Activated CD8-positive, alpha-beta T cell treated with anti-CD3 and anti-CD28 coated beads, Interleukin-2, amount 10 ng/mL, durations not matched to agents 7 days and 5 days (primary cell): ENCODE measurements at regions not wholly inside any gene's neighbourhood (a gene's known extent, or its start where the extent isn't known, plus 50 kb on each side); places are given as distances from the start of the nearest gene placed in this dataset.

ENCODE experiments used
- ATAC-seq: fragments of 150-1000 bp; cut with Tn5 transposase; one replicate; pipeline ENCODE4 v1.10.0; 2021; ENCODE audit warnings: moderate library complexity
- CTCF ChIA-PET: fragments of 350-600 bp; sonication (Branson Sonifier 250); formaldehyde crosslinking; loops from one replicate; lab custom pipeline; 2021; ENCODE audit warnings: antibody characterized with exemption; lab: Charles Lee
- POLR2A ChIA-PET: fragments of 350-600 bp; sonication (Branson Sonifier 250); formaldehyde crosslinking; loops from one replicate; lab custom pipeline; 2021; ENCODE audit warnings: antibody characterized with exemption; lab: Charles Lee
- DNase-seq: peaks from one replicate; pipeline ENCODE4 v3.0.0-alpha.2; 2020
- H3K27ac Mint-ChIP-seq: one replicate; pipeline ENCODE4 v1.8.0; 2021; ENCODE audit warnings: mild to moderate bottlenecking, mixed read lengths
- H3K27me3 Mint-ChIP-seq: one replicate; pipeline ENCODE4 v1.8.0; 2021; ENCODE audit warnings: low read depth, mixed read lengths
- H3K36me3 Mint-ChIP-seq: one replicate; pipeline ENCODE4 v1.8.0; 2021; ENCODE audit warnings: low read depth, mixed read lengths
- H3K4me1 Mint-ChIP-seq: one replicate; pipeline ENCODE4 v1.8.0; 2021; ENCODE audit warnings: low read depth, mixed read lengths
- H3K4me3 Mint-ChIP-seq: one replicate; pipeline ENCODE4 v1.8.0; 2021; ENCODE audit warnings: mild to moderate bottlenecking, mixed read lengths
- H3K9me3 Mint-ChIP-seq: one replicate; pipeline ENCODE4 v1.8.0; 2022; ENCODE audit warnings: mixed read lengths; ENCODE audit not compliant: insufficient read depth

GRCh38 chr1:57655161-57655560 is 231.3 kb upstream of the DAB1 start:
- CTCF ChIA-PET, result no interaction called here

GRCh38 chr1:57644667-57645066 is 220.8 kb upstream of the DAB1 start:
- no peak overlapping the region for H3K27ac Mint-ChIP-seq
- H3K9me3 Mint-ChIP-seq, result no peaks in the 10 kb centered on the region
- no peaks in the 10 kb centered on the region for H3K36me3 Mint-ChIP-seq
- no peaks in the 10 kb centered on the region for H3K4me1 Mint-ChIP-seq
- H3K4me3 Mint-ChIP-seq, result no peak overlapping the region
- ATAC-seq (no peak), DNase-seq (no peak)
- CTCF ChIA-PET, result no interaction called here
- no peaks in the 10 kb centered on the region for H3K27me3 Mint-ChIP-seq
- POLR2A ChIA-PET, result interaction anchor here (0.5 kb wide), 1 partner anchor 772 kb away, joined by 3 read pairs; no protein-coding TSS in a partner anchor

More at GRCh38 chr1:57655161-57655560, 231.3 kb upstream of the DAB1 start:
- Mint-ChIP-seq H3K36me3 (no peaks in the 10 kb centered on the region), H3K27ac (no peak overlapping the region), H3K4me3 (no peak overlapping the region), H3K4me1 (no peaks in the 10 kb centered on the region), H3K27me3 (no peaks in the 10 kb centered on the region), H3K9me3 (no peaks in the 10 kb centered on the region)
- DNase-seq (no peak), ATAC-seq (no peak)
- POLR2A ChIA-PET, result no interaction called here

- no peaks in the 10 kb centered on the region for H3K9me3 Mint-ChIP-seq
- no peak for ATAC-seq
- H3K36me3 Mint-ChIP-seq, result no peaks in the 10 kb centered on the region
- peaks cover 3% of the 10 kb centered on the region for H3K27me3 Mint-ChIP-seq
- CTCF ChIA-PET, result no interaction called here
- DNase-seq, result no peak
- H3K4me1 Mint-ChIP-seq, result no peaks in the 10 kb centered on the region
- H3K27ac Mint-ChIP-seq, result no peak overlapping the region
- POLR2A ChIA-PET, result no interaction called here
- no peak overlapping the region for H3K4me3 Mint-ChIP-seq
These were observed 214.4 kb upstream of the DAB1 start for GRCh38 chr1:57638239-57638638.

- Mint-ChIP-seq H3K27ac (no peak overlapping the region), H3K4me3 (no peak overlapping the region), H3K27me3 (peaks cover 3% of the 10 kb centered on the region), H3K9me3 (no peaks in the 10 kb centered on the region), H3K36me3 (no peaks in the 10 kb centered on the region), H3K4me1 (no peaks in the 10 kb centered on the region)
- ChIA-PET CTCF (no interaction called here), POLR2A (no interaction called here)
- no peak for ATAC-seq
- no peak for DNase-seq
These were observed 213.3 kb upstream of the DAB1 start for GRCh38 chr1:57637155-57637554.

GRCh38 chr1:57633881-57634280 is 210.0 kb upstream of the DAB1 start:
- Mint-ChIP-seq H3K4me1 (no peaks in the 10 kb centered on the region), H3K27me3 (peaks cover 3% of the 10 kb centered on the region), H3K4me3 (no peak overlapping the region), H3K36me3 (no peaks in the 10 kb centered on the region), H3K27ac (no peak overlapping the region), H3K9me3 (no peaks in the 10 kb centered on the region)
- ChIA-PET POLR2A (no interaction called here), CTCF (no interaction called here)
- DNase-seq (no peak), ATAC-seq (no peak)

- Mint-ChIP-seq H3K9me3 (no peaks in the 10 kb centered on the region), H3K27me3 (no peaks in the 10 kb centered on the region), H3K27ac (no peak overlapping the region), H3K4me1 (no peaks in the 10 kb centered on the region), H3K36me3 (no peaks in the 10 kb centered on the region), H3K4me3 (no peak overlapping the region)
- CTCF ChIA-PET, result no interaction called here
- ATAC-seq (no peak), DNase-seq (no peak)
- POLR2A ChIA-PET, result no interaction called here
These were observed 209.2 kb upstream of the DAB1 start for GRCh38 chr1:57633056-57633455.

GRCh38 chr1:57632401-57632800 is 208.5 kb upstream of the DAB1 start:
- Mint-ChIP-seq H3K9me3 (no peaks in the 10 kb centered on the region), H3K27me3 (no peaks in the 10 kb centered on the region), H3K27ac (no peak overlapping the region), H3K4me1 (no peaks in the 10 kb centered on the region), H3K36me3 (no peaks in the 10 kb centered on the region), H3K4me3 (no peak overlapping the region)
- POLR2A ChIA-PET, result no interaction called here
- CTCF ChIA-PET, result no interaction called here
- ATAC-seq (no peak), DNase-seq (no peak)

GRCh38 chr1:57627612-57628011 is 203.8 kb upstream of the DAB1 start:
- H3K27ac Mint-ChIP-seq, result no peak overlapping the region
- H3K4me3 Mint-ChIP-seq, result no peak overlapping the region
- no peak for DNase-seq
- ChIA-PET POLR2A (no interaction called here), CTCF (no interaction called here)
- H3K36me3 Mint-ChIP-seq, result no peaks in the 10 kb centered on the region
- no peaks in the 10 kb centered on the region for H3K27me3 Mint-ChIP-seq
- ATAC-seq, result no peak
- no peaks in the 10 kb centered on the region for H3K4me1 Mint-ChIP-seq
- no peaks in the 10 kb centered on the region for H3K9me3 Mint-ChIP-seq

GRCh38 chr1:57623791-57624538 is 200.1 kb upstream of the DAB1 start:
- H3K27ac Mint-ChIP-seq, result no peak overlapping the region
- ChIA-PET CTCF (no interaction called here), POLR2A (no interaction called here)
- no peaks in the 10 kb centered on the region for H3K27me3 Mint-ChIP-seq
- H3K9me3 Mint-ChIP-seq, result no peaks in the 10 kb centered on the region
- no peak overlapping the region for H3K4me3 Mint-ChIP-seq
- no peaks in the 10 kb centered on the region for H3K36me3 Mint-ChIP-seq
- H3K4me1 Mint-ChIP-seq, result no peaks in the 10 kb centered on the region
- DNase-seq (no peak), ATAC-seq (no peak)

- Mint-ChIP-seq H3K27me3 (no peaks in the 10 kb centered on the region), H3K36me3 (no peaks in the 10 kb centered on the region), H3K9me3 (no peaks in the 10 kb centered on the region), H3K4me1 (no peaks in the 10 kb centered on the region), H3K4me3 (no peak overlapping the region), H3K27ac (no peak overlapping the region)
- CTCF ChIA-PET, result no interaction called here
- no peak for ATAC-seq
- DNase-seq, result no peak
- POLR2A ChIA-PET, result no interaction called here
These were observed 199.4 kb upstream of the DAB1 start for GRCh38 chr1:57623039-57623790.

GRCh38 chr1:57621776-57622175 is 197.9 kb upstream of the DAB1 start:
- ChIA-PET POLR2A (no interaction called here), CTCF (no interaction called here)
- H3K36me3 Mint-ChIP-seq, result no peaks in the 10 kb centered on the region
- H3K4me1 Mint-ChIP-seq, result no peaks in the 10 kb centered on the region
- no peak for DNase-seq
- H3K27me3 Mint-ChIP-seq, result no peaks in the 10 kb centered on the region
- ATAC-seq, result no peak
- no peaks in the 10 kb centered on the region for H3K9me3 Mint-ChIP-seq
- H3K4me3 Mint-ChIP-seq, result no peak overlapping the region
- H3K27ac Mint-ChIP-seq, result no peak overlapping the region

GRCh38 chr1:57620605-57621004 is 196.7 kb upstream of the DAB1 start:
- H3K4me1 Mint-ChIP-seq, result peaks cover 5% of the 10 kb centered on the region
- no peak overlapping the region for H3K27ac Mint-ChIP-seq
- POLR2A ChIA-PET, result no interaction called here
- no peaks in the 10 kb centered on the region for H3K27me3 Mint-ChIP-seq
- no peak for ATAC-seq
- CTCF ChIA-PET, result no interaction called here
- H3K4me3 Mint-ChIP-seq, result no peak overlapping the region
- no peaks in the 10 kb centered on the region for H3K9me3 Mint-ChIP-seq
- DNase-seq, result no peak
- H3K36me3 Mint-ChIP-seq, result no peaks in the 10 kb centered on the region
